ENCODE measurements at regions not wholly inside any gene's neighbourhood (a gene's known extent, or its start where the extent isn't known, plus 50 kb on each side); places are given as distances from the start of the nearest gene placed in this dataset.

DNA sequence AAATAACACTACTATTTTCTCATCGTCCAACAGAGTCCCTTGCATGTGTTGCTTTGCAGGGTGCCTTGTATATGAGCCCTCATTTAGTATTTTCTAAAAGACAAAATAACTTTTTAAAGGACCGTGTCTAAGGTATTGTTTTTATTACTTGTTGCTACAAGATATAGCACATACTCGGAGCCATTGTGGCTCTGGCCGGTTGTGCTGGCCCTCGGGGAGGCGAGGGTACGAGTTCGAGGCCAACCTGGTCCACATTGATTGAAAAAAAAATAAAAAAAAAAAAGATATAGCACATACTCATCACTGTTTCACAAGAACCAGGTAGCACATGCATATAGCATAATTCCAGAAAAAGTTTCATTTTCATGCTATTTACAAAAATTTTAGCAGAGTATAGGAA is 869.2 kb downstream of the MRPL39 start:
- no peak for TF ChIP-seq CTCF (IDR thresholded peaks at IDR 0.05; ENCODE audit: extremely low read depth in 1 of 2, insufficient read depth in 1 of 2, low read depth in 1 of 2, low read length in 2 of 2)
- no peak for TF ChIP-seq JUN (IDR thresholded peaks at IDR 0.05; ENCODE audit: borderline replicate concordance, insufficient read depth, insufficient read length, low read depth)

All from endothelial cell of umbilical vein (primary cell).